H9 (cell line): ENCODE measurements at regions not wholly inside any gene's neighbourhood (a gene's known extent, or its start where the extent isn't known, plus 50 kb on each side); places are given as distances from the start of the nearest gene placed in this dataset.
A peak's percentile ranks its signal among the peaks of the same experiment; 100 is the strongest.

ENCODE experiments used
- DNase-seq: peaks from one replicate; pipeline ENCODE4 v3.0.0-alpha.2; 2017
- H2AFZ ChIP-seq: one replicate; pipeline ENCODE4 v1.6.1; 2013; ENCODE audit warnings: mild to moderate bottlenecking, low read length, control low read depth, moderate library complexity
- H2AK5ac ChIP-seq: 2 replicates; pipeline ENCODE4 v1.6.1; 2013; ENCODE audit warnings: low read length, control low read depth, mixed read lengths; ENCODE audit not compliant: insufficient read length
- H2BK120ac ChIP-seq: one replicate; pipeline ENCODE4 v1.6.1; 2013; ENCODE audit warnings: low read depth, mild to moderate bottlenecking, low read length, control low read depth, inconsistent platforms; ENCODE audit not compliant: poor library complexity, severe bottlenecking
- H2BK12ac ChIP-seq: 2 replicates; pipeline ENCODE4 v1.6.1; 2013; ENCODE audit warnings: low read length, control low read depth, mixed read lengths, low read depth; ENCODE audit not compliant: insufficient read length
- H2BK15ac ChIP-seq: 2 replicates; pipeline ENCODE4 v1.6.1; 2013; ENCODE audit warnings: low read depth, low read length, control low read depth
- H2BK20ac ChIP-seq: one replicate; pipeline ENCODE4 v1.6.1; 2013; ENCODE audit warnings: low read depth, mild to moderate bottlenecking, low read length, control low read depth, inconsistent platforms; ENCODE audit not compliant: poor library complexity, severe bottlenecking
- H2BK5ac ChIP-seq: 2 replicates; pipeline ENCODE4 v1.6.1; 2013; ENCODE audit warnings: low read length, control low read depth, mixed read lengths; ENCODE audit not compliant: insufficient read length
- H3K14ac ChIP-seq: 2 replicates; pipeline ENCODE4 v1.6.1; 2013; ENCODE audit warnings: low read length, control low read depth; ENCODE audit not compliant: insufficient read depth
- H3K18ac ChIP-seq: 2 replicates; pipeline ENCODE4 v1.6.1; 2013; ENCODE audit warnings: low read depth, mild to moderate bottlenecking, mixed read lengths, low read length, control low read depth; ENCODE audit not compliant: insufficient read length
- H3K23ac ChIP-seq: 2 replicates; pipeline ENCODE4 v1.6.1; 2013; ENCODE audit warnings: low read length, control low read depth, mixed read lengths, low read depth; ENCODE audit not compliant: insufficient read length
- H3K23me2 ChIP-seq: 2 replicates; pipeline ENCODE4 v1.6.1; 2013; ENCODE audit warnings: low read depth, mild to moderate bottlenecking, mixed read lengths, low read length, control low read depth; ENCODE audit not compliant: insufficient read length, poor library complexity, severe bottlenecking
- H3K27ac ChIP-seq: 2 replicates; pipeline ENCODE4 v1.5.1; 2013; ENCODE audit warnings: low read length, control low read depth, mixed read lengths, low read depth; ENCODE audit not compliant: insufficient read length
- H3K27me3 ChIP-seq: 2 replicates; pipeline ENCODE4 v1.6.1; 2013; ENCODE audit warnings: low read length, control low read depth, inconsistent platforms; ENCODE audit not compliant: insufficient read depth
- H3K4ac ChIP-seq: 2 replicates; pipeline ENCODE4 v1.6.1; 2013; ENCODE audit warnings: low read depth, mild to moderate bottlenecking, control low read depth, inconsistent platforms, low read length, moderate library complexity
- H3K4me1 ChIP-seq: 2 replicates; pipeline ENCODE4 v1.6.1; 2013; ENCODE audit warnings: low read length, control low read depth, inconsistent platforms; ENCODE audit not compliant: insufficient read depth
- H3K4me2 ChIP-seq: 2 replicates; pipeline ENCODE4 v1.6.1; 2013; ENCODE audit warnings: low read length, control low read depth, mixed read lengths; ENCODE audit not compliant: insufficient read length, insufficient read depth
- H3K56ac ChIP-seq: 2 replicates; pipeline ENCODE4 v1.6.1; 2013; ENCODE audit warnings: low read depth, mild to moderate bottlenecking, mixed read lengths, low read length, control low read depth; ENCODE audit not compliant: insufficient read length
- H3K79me1 ChIP-seq: 2 replicates; pipeline ENCODE4 v1.6.1; 2013; ENCODE audit warnings: low read depth, mild to moderate bottlenecking, moderate library complexity, low read length, control low read depth, inconsistent platforms; ENCODE audit not compliant: insufficient read depth, poor library complexity, severe bottlenecking
- H3K79me2 ChIP-seq: 2 replicates; pipeline ENCODE4 v1.6.1; 2013; ENCODE audit warnings: low read length, control low read depth, inconsistent platforms; ENCODE audit not compliant: insufficient read depth
- H3K9ac ChIP-seq: 2 replicates; pipeline ENCODE4 v1.6.1; 2013; ENCODE audit warnings: low read length, control low read depth, mixed read lengths; ENCODE audit not compliant: insufficient read length; ENCODE audit errors: extremely low read depth
- H3K9me3 ChIP-seq: one replicate; pipeline ENCODE4 v1.6.1; 2013; ENCODE audit warnings: low read depth, low read length, inconsistent platforms; ENCODE audit not compliant: control insufficient read depth
- H3T11ph ChIP-seq: one replicate; pipeline ENCODE4 v1.6.1; 2013; ENCODE audit warnings: mild to moderate bottlenecking, low read length, control low read depth, inconsistent platforms
- H4K20me1 ChIP-seq: one replicate; pipeline ENCODE4 v1.6.1; 2013; ENCODE audit not compliant: control insufficient read depth, insufficient read length, insufficient read depth
- H4K5ac ChIP-seq: 2 replicates; pipeline ENCODE4 v1.6.1; 2013; ENCODE audit warnings: low read depth, mild to moderate bottlenecking, mixed read lengths, low read length, control low read depth; ENCODE audit not compliant: insufficient read length
- H4K8ac ChIP-seq: replicated peaks from 2 replicates; pipeline ENCODE4 v1.6.1; 2013; ENCODE audit warnings: low read length, control low read depth, mixed read lengths, low read depth; ENCODE audit not compliant: insufficient read length
- H4K91ac ChIP-seq: 2 replicates; pipeline ENCODE4 v1.6.1; 2013; ENCODE audit warnings: low read depth, mild to moderate bottlenecking, moderate library complexity, mixed read lengths, low read length, control low read depth; ENCODE audit not compliant: insufficient read length
- H3K27ac Mint-ChIP-seq, 3 experiments: 2 replicates in 2 of 3; 3 replicates in 1 of 3; pipeline ENCODE4 v1.8.0; 2020 to 2021; ENCODE audit warnings: mixed read lengths in 3 of 3, mild to moderate bottlenecking in 1 of 3, moderate library complexity in 1 of 3
- H3K27me3 Mint-ChIP-seq: 2 replicates; pipeline ENCODE4 v1.8.0; 2021; ENCODE audit warnings: low read depth, mild to moderate bottlenecking, moderate library complexity, mixed read lengths
- H3K36me3 Mint-ChIP-seq, 3 experiments: 2 replicates in 2 of 3; 3 replicates in 1 of 3; pipeline ENCODE4 v1.8.0; 2020 to 2021; ENCODE audit warnings: low read depth in 3 of 3, mixed read lengths in 3 of 3; ENCODE audit not compliant: insufficient read depth in 1 of 3
- H3K4me1 Mint-ChIP-seq, 2 experiments: 2 replicates each; pipeline ENCODE4 v1.8.0; 2020; ENCODE audit warnings: mixed read lengths in 2 of 2
- H3K4me3 Mint-ChIP-seq, 2 experiments: 2 replicates in 1 of 2; 3 replicates in 1 of 2; pipeline ENCODE4 v1.8.0; 2020 to 2021; ENCODE audit warnings: mild to moderate bottlenecking in 2 of 2, mixed read lengths in 2 of 2, moderate library complexity in 1 of 2
- H3K9me3 Mint-ChIP-seq, 2 experiments: 2 replicates in 1 of 2; 3 replicates in 1 of 2; pipeline ENCODE4 v1.8.0; 2020; ENCODE audit warnings: mild to moderate bottlenecking in 2 of 2, mixed read lengths in 2 of 2, moderate library complexity in 1 of 2
- CTCF ChIP-seq: fragments of 200-600 bp; sonication (generic); conservative IDR thresholded peaks from 3 replicates; pipeline ENCODE4 v1.8.0; 2021; ENCODE audit warnings: antibody characterized with exemption, mild to moderate bottlenecking
- WGBS: extraction: QIAGEN DNeasy Blood & Tissue Kit; methylation state at CpG from one replicate; pipeline ENCODE4 v1.1.7; 2013; ENCODE audit warnings: missing lambda C conversion rate, low lambda C conversion rate, mixed read lengths; ENCODE audit not compliant: insufficient read length; ENCODE audit errors: extremely low coverage; 5-methylcytosine and 5-hydroxymethylcytosine counted together

GRCh38 chr7:131829947-131830558 is 273.6 kb upstream of the PODXL start:
- Histone ChIP-seq H3K27ac (no peak overlapping the region), H3K23ac (no peak overlapping the region), H3K79me1 (no peaks in the 10 kb centered on the region), H2BK15ac (no peak overlapping the region; the same call in 1 of the 2 replicates), H3K4me2 (peak overlapping the region; percentile 22), H3K56ac (no peak overlapping the region), H3K79me2 (no peaks in the 10 kb centered on the region), H2BK20ac (no peak overlapping the region), H2BK120ac (no peak overlapping the region), H3K14ac (0 out of 2 replicates have a peak overlapping the region, but pooled peaks have one; percentile 41), H3K9me3 (no peaks in the 10 kb centered on the region), H3T11ph (no peak overlapping the region), H3K4me1 (no peaks in the 10 kb centered on the region), H4K91ac (no peak overlapping the region), H4K8ac (no peak overlapping the region), H4K20me1 (no peaks in the 10 kb centered on the region), H2AK5ac (no peak overlapping the region), H3K9ac (no peak overlapping the region), H3K27me3 (no peaks in the 10 kb centered on the region), H3K18ac (no peak overlapping the region), H3K23me2 (no peaks in the 10 kb centered on the region), H2AFZ (no peak overlapping the region), H3K4ac (no peak overlapping the region), H2BK5ac (no peak overlapping the region), H4K5ac (no peak overlapping the region), H2BK12ac (no peak overlapping the region)
- DNase-seq = peak; percentile 90
- peak overlapping the region in 1 of 3 experiments; percentile 40; a peak in 2 of 7 replicates for H3K27ac Mint-ChIP-seq
- peak overlapping the region; percentile 21 to 47; a peak in 3 of 5 replicates for H3K4me3 Mint-ChIP-seq
- H3K4me1 Mint-ChIP-seq = peaks cover 28 to 33% of the 10 kb centered on the region in 2 experiments
- no peaks in the 10 kb centered on the region for H3K36me3 Mint-ChIP-seq
- no CpG with 5 or more reads among the region's 18 CpGs for WGBS
- H3K27me3 Mint-ChIP-seq = peaks cover 9% of the 10 kb centered on the region
- no peaks in the 10 kb centered on the region for H3K9me3 Mint-ChIP-seq
- TF ChIP-seq CTCF = peak; percentile 41; the same call in 2 of the 3 replicates
